SK-N-SH treated with all-trans-retinoic acid at 6 μM for 48 hours (cell line): ENCODE measurements at regions not wholly inside any gene's neighbourhood (a gene's known extent, or its start where the extent isn't known, plus 50 kb on each side); places are given as distances from the start of the nearest gene placed in this dataset.

Experiments used
- ARNTL ChIP-seq: fragments of 450-650 bp; formaldehyde crosslinking; IDR thresholded peaks from 2 replicates; pipeline ENCODE4 v1.5.0; 2020; ENCODE audit warnings: low read depth, mild to moderate bottlenecking, moderate library complexity, borderline replicate concordance
- CREB5 ChIP-seq: fragments of 250-450 bp; sonication (Bioruptor Pico); IDR thresholded peaks from 2 replicates; pipeline ENCODE4 v1.5.1; 2020; ENCODE audit warnings: low read depth, mild to moderate bottlenecking, moderate library complexity
- PPARA ChIP-seq: fragments of 250-450 bp; sonication (Bioruptor Pico); IDR thresholded peaks from 2 replicates; pipeline ENCODE4 v1.5.0; 2020; ENCODE audit warnings: mild to moderate bottlenecking, borderline replicate concordance
- RARB ChIP-seq: fragments of 250-450 bp; sonication (Bioruptor Pico); IDR thresholded peaks from 2 replicates; pipeline ENCODE4 v1.8.0; 2021; ENCODE audit warnings: mild to moderate bottlenecking, moderate library complexity
- SNAI2 ChIP-seq: fragments of 250-450 bp; sonication (Bioruptor Pico); IDR thresholded peaks from 2 replicates; pipeline ENCODE4 v1.5.0; 2020; ENCODE audit warnings: mild to moderate bottlenecking, moderate library complexity
- ZC3H10 ChIP-seq: fragments of 250-450 bp; sonication (Bioruptor Pico); IDR thresholded peaks from 2 replicates; pipeline ENCODE4 v1.5.1; 2021; ENCODE audit warnings: mild to moderate bottlenecking, moderate library complexity

DNA sequence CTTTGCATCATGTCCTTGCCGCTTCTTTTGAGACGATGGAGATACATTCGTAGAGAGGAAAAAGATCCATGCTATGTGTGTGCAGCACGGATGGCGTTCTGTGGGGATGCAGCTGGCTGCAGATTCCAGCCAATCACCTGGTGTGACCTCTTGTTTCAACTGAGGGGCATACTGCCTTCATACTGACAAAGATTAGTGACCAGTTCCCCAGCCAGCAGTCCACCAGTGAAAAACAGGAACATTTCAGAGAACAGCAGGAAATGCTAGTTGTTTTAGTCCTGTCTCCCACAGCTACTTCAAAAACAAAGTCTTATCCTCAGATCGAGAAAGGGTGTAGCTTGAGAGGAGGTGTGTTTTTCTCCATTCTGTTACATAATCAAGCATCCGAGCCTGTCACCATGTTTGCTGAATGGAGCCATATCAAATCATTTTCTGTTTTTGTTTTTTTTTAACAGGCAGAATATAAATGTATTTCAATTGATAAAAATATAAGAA, 255.7 kb upstream of the FMN2 start:
- TF ChIP-seq CREB5: no peak
- TF ChIP-seq SNAI2 (CRISPR knock-in tag): no peak
- no peak for TF ChIP-seq ARNTL
- TF ChIP-seq RARB (CRISPR knock-in tag): no peak
- TF ChIP-seq ZC3H10 (CRISPR knock-in tag): no peak
- TF ChIP-seq PPARA (CRISPR knock-in tag): no peak
